Thyroid gland (tissue), 4 donors: ENCODE measurements at regions not wholly inside any gene's neighbourhood (a gene's known extent, or its start where the extent isn't known, plus 50 kb on each side); places are given as distances from the start of the nearest gene placed in this dataset.

Source experiments
- CTCF ChIP-seq, 6 experiments: fragments of 200-600 bp in 3 of 6; fragments of 450-650 bp in 3 of 6; sonication (generic) in 3 of 6; IDR thresholded peaks; one replicate each; pipeline ENCODE4 v1.5.1; 2016 to 2019; ENCODE audit warnings: antibody characterized with exemption in 6 of 6, mild to moderate bottlenecking in 2 of 6, inconsistent platforms in 1 of 6, moderate library complexity in 1 of 6
- POLR2A ChIP-seq, 2 donors: fragments of 450-650 bp; IDR thresholded peaks; one replicate each; pipeline ENCODE4 v1.6.1; 2017; ENCODE audit warnings: antibody characterized with exemption in 2 of 2, mild to moderate bottlenecking in 2 of 2, moderate library complexity in 1 of 2

- no peak for TF ChIP-seq CTCF (IDR thresholded peaks at IDR 0.05)
- no peak for TF ChIP-seq POLR2A (IDR thresholded peaks at IDR 0.05)
Observed at GRCh38 chr1:10903821-10904220, 107.4 kb upstream of the CASZ1 start.
